Activated naive CD4-positive, alpha-beta T cell treated with anti-CD3 and anti-CD28 coated beads for 36 hours (primary cell): ENCODE measurements at regions not wholly inside any gene's neighbourhood (a gene's known extent, or its start where the extent isn't known, plus 50 kb on each side); places are given as distances from the start of the nearest gene placed in this dataset.

Experiments used
- CTCF ChIA-PET: fragments of 350-600 bp; sonication (Branson Sonifier 250); formaldehyde crosslinking; loops from one replicate; lab custom pipeline; 2021; ENCODE audit warnings: antibody characterized with exemption; lab: Charles Lee
- DNase-seq: peaks from one replicate; pipeline ENCODE4 v3.0.0-alpha.2; 2020
- H3K27ac Mint-ChIP-seq: one replicate; pipeline ENCODE4 v1.8.0; 2021; ENCODE audit warnings: mild to moderate bottlenecking, mixed read lengths
- H3K27me3 Mint-ChIP-seq: one replicate; pipeline ENCODE4 v1.8.0; 2021; ENCODE audit warnings: low read depth, mixed read lengths
- H3K36me3 Mint-ChIP-seq: one replicate; pipeline ENCODE4 v1.8.0; 2021; ENCODE audit warnings: low read depth, mixed read lengths
- H3K4me1 Mint-ChIP-seq: one replicate; pipeline ENCODE4 v1.8.0; 2021; ENCODE audit warnings: low read depth, mixed read lengths
- H3K4me3 Mint-ChIP-seq: one replicate; pipeline ENCODE4 v1.8.0; 2021; ENCODE audit warnings: mild to moderate bottlenecking, moderate library complexity, mixed read lengths
- H3K9me3 Mint-ChIP-seq: one replicate; pipeline ENCODE4 v1.8.0; 2021; ENCODE audit warnings: mixed read lengths
- intact Hi-C: fragments of 100-400 bp; cut with micrococcal nuclease; formaldehyde crosslinking; loops from one replicate; pipeline ENCODE4 v1.15.1; 2023

DNA sequence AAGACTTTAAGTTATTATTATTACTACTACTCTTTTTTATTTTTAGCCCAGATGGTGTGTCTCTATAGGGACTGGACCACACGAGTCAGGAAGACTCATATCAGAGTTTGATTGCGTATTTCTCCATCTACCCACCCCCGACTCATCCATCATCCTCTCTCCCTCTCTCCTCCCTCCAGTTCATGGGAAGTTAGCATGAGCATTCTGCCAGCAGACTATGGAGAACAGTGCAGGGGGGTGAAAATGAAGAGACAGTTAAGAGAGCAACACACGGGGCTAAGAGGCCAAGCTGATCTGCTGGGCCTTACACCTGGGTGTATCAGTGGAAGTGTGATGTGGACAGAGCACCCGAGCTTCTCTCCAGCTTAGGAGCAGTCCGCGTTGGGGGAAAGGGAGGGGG lies 95.0 kb downstream of the UQCRFS1 start:
- H3K36me3 Mint-ChIP-seq, result no peaks in the 10 kb centered on the region
- CTCF ChIA-PET, result no interaction called here
- H3K4me3 Mint-ChIP-seq, result no peak overlapping the region
- no peak overlapping the region for H3K27ac Mint-ChIP-seq
- H3K9me3 Mint-ChIP-seq, result peaks cover 2% of the 10 kb centered on the region
- peaks cover 2% of the 10 kb centered on the region for H3K27me3 Mint-ChIP-seq
- no peak for DNase-seq
- H3K4me1 Mint-ChIP-seq, result no peaks in the 10 kb centered on the region
- intact Hi-C loops, result no loop called here

GRCh38 chr19:29115181-29115580 lies 97.8 kb downstream of the UQCRFS1 start:
- H3K27ac Mint-ChIP-seq, result no peak overlapping the region
- no peak overlapping the region for H3K4me3 Mint-ChIP-seq

GRCh38 chr19:29113838-29114237 lies 99.1 kb downstream of the UQCRFS1 start:
- H3K36me3 Mint-ChIP-seq, result no peaks in the 10 kb centered on the region
- H3K27me3 Mint-ChIP-seq, result peaks cover 4% of the 10 kb centered on the region
- H3K27ac Mint-ChIP-seq, result no peak overlapping the region
- H3K4me1 Mint-ChIP-seq, result no peaks in the 10 kb centered on the region
- H3K4me3 Mint-ChIP-seq, result no peak overlapping the region
- CTCF ChIA-PET, result no interaction called here
- no peak for DNase-seq
- no peaks in the 10 kb centered on the region for H3K9me3 Mint-ChIP-seq
- intact Hi-C loops, result no loop called here

More at GRCh38 chr19:29115181-29115580, 97.8 kb downstream of the UQCRFS1 start:
- H3K27me3 Mint-ChIP-seq, result peaks cover 4% of the 10 kb centered on the region
- H3K36me3 Mint-ChIP-seq, result no peaks in the 10 kb centered on the region
- CTCF ChIA-PET, result no interaction called here
- H3K9me3 Mint-ChIP-seq, result no peaks in the 10 kb centered on the region
- no peaks in the 10 kb centered on the region for H3K4me1 Mint-ChIP-seq
- intact Hi-C loops, result no loop called here
- DNase-seq, result no peak

DNA sequence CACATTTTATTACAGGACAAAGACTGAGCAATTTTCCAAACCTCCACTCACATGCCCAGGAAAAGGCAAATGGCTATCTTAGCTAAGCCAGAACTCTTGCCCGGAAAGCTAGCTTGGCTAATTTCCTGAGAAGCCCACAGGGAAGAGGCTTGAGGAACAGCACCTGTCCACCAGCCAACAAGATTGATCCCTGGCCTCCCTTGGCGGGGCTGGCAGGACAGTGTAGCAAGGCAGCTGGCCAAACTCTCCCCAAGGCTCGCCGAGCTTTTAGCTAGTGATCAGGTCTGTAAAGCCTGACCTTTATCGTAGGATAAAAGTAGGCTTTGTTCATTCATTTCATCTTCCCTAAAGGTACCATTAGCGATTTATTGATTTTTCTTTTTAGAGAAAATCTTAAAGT lies 101.4 kb downstream of the UQCRFS1 start:
- intact Hi-C loops, result no loop called here
- H3K27me3 Mint-ChIP-seq, result peaks cover 2% of the 10 kb centered on the region
- H3K27ac Mint-ChIP-seq, result no peak overlapping the region
- H3K4me1 Mint-ChIP-seq, result no peaks in the 10 kb centered on the region
- CTCF ChIA-PET, result no interaction called here
- H3K9me3 Mint-ChIP-seq, result no peaks in the 10 kb centered on the region
- H3K4me3 Mint-ChIP-seq, result no peak overlapping the region
- no peak for DNase-seq
- no peaks in the 10 kb centered on the region for H3K36me3 Mint-ChIP-seq

DNA sequence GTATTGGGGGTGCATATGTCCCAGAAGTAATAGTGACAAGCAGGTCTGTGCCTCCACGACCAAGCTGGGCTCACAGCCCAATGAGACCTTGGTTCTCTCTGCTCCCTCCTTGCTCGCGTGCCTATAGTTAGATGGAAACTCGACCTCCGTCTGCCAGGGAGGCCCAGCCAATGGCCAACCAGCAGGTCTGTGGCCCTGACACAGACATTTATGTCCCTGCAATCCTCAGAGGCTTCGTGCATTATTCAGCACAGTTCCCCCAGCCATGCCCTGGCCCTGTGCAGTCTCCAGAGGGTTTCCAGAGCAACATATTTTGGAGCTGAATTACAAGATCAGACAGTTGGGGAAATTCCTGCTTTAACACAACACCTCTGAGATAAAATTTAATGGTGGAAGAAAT lies 105.1 kb downstream of the UQCRFS1 start:
- CTCF ChIA-PET, result no interaction called here
- intact Hi-C loops, result no loop called here
- Mint-ChIP-seq H3K27ac (no peak overlapping the region), H3K27me3 (peaks cover 2% of the 10 kb centered on the region), H3K36me3 (no peaks in the 10 kb centered on the region), H3K4me3 (no peak overlapping the region), H3K4me1 (no peaks in the 10 kb centered on the region), H3K9me3 (peaks cover 2% of the 10 kb centered on the region)
- no peak for DNase-seq

GRCh38 chr19:29106346-29106885 lies 106.5 kb downstream of the UQCRFS1 start:
- Mint-ChIP-seq H3K27ac (no peak overlapping the region), H3K36me3 (no peaks in the 10 kb centered on the region), H3K9me3 (peaks cover 2% of the 10 kb centered on the region), H3K27me3 (no peaks in the 10 kb centered on the region), H3K4me1 (no peaks in the 10 kb centered on the region), H3K4me3 (no peak overlapping the region)
- CTCF ChIA-PET, result no interaction called here
- DNase-seq, result no peak
- intact Hi-C loops, result no loop called here

GRCh38 chr19:29105629-29106292 lies 107.2 kb downstream of the UQCRFS1 start:
- intact Hi-C loops, result no loop called here
- CTCF ChIA-PET, result no interaction called here
- Mint-ChIP-seq H3K9me3 (peaks cover 2% of the 10 kb centered on the region), H3K4me3 (no peak overlapping the region), H3K4me1 (no peaks in the 10 kb centered on the region), H3K36me3 (no peaks in the 10 kb centered on the region), H3K27ac (no peak overlapping the region), H3K27me3 (no peaks in the 10 kb centered on the region)
- no peak for DNase-seq

DNA sequence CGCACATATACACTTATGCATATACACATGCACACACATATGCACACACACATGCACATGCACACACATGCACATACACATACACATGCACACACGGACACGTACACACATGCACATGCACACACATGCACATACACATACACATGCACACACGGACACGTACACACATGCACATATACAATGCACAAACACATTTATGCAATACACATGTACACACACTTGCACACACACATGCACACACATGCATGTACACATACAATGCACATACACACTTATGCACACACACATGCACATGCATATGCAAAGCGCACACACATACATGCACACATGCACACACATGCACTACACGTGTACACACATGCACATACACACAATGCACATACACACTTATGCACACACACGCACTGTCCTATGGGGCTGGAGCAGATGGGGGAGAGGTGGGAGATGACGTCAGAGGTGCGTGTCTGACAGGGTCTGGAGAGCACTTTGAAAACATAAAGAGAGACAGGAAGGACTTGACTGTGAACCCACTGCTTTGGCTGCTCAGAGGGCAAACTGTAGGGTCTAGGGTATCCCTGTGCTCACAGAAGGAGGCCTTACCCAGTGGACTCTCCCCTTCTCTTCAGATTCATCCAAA lies 108.2 kb downstream of the UQCRFS1 start:
- H3K4me1 Mint-ChIP-seq, result no peaks in the 10 kb centered on the region
- H3K27me3 Mint-ChIP-seq, result peaks cover 3% of the 10 kb centered on the region
- no peak overlapping the region for H3K27ac Mint-ChIP-seq
- CTCF ChIA-PET, result interaction anchor here (0.7 kb wide), 1 partner anchor 863 kb away, joined by 3 read pairs; no protein-coding TSS in a partner anchor
- H3K9me3 Mint-ChIP-seq, result peaks cover 4% of the 10 kb centered on the region
- DNase-seq, result no peak
- intact Hi-C loops, result no loop called here
- H3K36me3 Mint-ChIP-seq, result no peaks in the 10 kb centered on the region
- no peak overlapping the region for H3K4me3 Mint-ChIP-seq

GRCh38 chr19:29098863-29099481 lies 114.0 kb downstream of the UQCRFS1 start:
- H3K27ac Mint-ChIP-seq, result no peak overlapping the region
- intact Hi-C loops, result no loop called here

DNA sequence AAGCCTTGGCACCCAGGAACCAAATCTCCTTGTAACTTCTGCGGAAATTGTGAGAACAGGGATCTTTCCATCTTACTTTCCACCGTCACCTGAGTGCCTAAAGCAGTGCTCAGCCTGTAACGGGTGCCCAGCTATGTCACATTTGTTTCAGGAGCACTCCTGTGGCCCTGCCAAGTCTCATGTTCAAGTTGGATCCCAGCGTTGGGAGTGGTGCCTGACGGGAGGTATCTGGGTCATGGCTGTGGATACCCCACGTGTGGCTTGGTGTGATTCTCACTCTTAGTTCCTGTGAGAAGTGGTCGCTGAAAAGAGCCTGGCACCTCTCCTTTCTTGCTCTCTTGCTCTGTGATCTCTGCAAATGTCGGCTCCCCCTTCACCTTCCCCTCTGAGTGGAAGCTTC lies 114.9 kb downstream of the UQCRFS1 start:
- intact Hi-C loops, result no loop called here
- Mint-ChIP-seq H3K36me3 (no peaks in the 10 kb centered on the region), H3K9me3 (peaks cover 2% of the 10 kb centered on the region), H3K27ac (no peak overlapping the region), H3K4me1 (no peaks in the 10 kb centered on the region), H3K27me3 (peaks cover 4% of the 10 kb centered on the region), H3K4me3 (no peak overlapping the region)
- CTCF ChIA-PET, result no interaction called here
- DNase-seq, result no peak

More at GRCh38 chr19:29098863-29099481, 114.0 kb downstream of the UQCRFS1 start:
- CTCF ChIA-PET, result no interaction called here
- Mint-ChIP-seq H3K9me3 (peaks cover 2% of the 10 kb centered on the region), H3K27me3 (peaks cover 4% of the 10 kb centered on the region), H3K4me3 (no peak overlapping the region), H3K4me1 (no peaks in the 10 kb centered on the region), H3K36me3 (no peaks in the 10 kb centered on the region)
- no peak for DNase-seq

DNA sequence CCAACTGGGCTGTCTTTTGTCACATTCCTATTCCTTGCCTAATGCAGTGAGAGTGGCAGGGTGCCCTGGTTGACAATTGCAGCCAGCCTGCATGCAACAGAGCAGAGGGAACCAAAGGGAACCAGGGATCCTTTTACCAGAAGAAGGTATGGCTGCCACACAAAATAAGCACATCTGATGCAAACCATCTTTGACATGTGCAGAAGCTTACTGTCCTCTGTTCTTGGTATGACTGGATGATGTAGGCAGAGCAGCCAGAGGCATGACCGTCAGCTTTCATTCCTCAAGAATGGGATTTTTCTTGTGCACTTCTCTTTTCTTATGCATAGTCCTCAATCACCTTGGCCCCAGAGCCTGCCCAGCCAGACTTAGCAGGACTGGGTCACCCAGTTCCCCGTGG lies 116.1 kb downstream of the UQCRFS1 start:
- peaks cover 4% of the 10 kb centered on the region for H3K27me3 Mint-ChIP-seq
- no peak for DNase-seq
- H3K36me3 Mint-ChIP-seq, result no peaks in the 10 kb centered on the region
- intact Hi-C loops, result no loop called here
- H3K4me1 Mint-ChIP-seq, result no peaks in the 10 kb centered on the region
- H3K27ac Mint-ChIP-seq, result no peak overlapping the region
- CTCF ChIA-PET, result no interaction called here
- H3K4me3 Mint-ChIP-seq, result no peak overlapping the region
- H3K9me3 Mint-ChIP-seq, result peaks cover 2% of the 10 kb centered on the region

GRCh38 chr19:29093553-29093908 lies 119.4 kb downstream of the UQCRFS1 start:
- intact Hi-C loops, result no loop called here
- H3K36me3 Mint-ChIP-seq, result no peaks in the 10 kb centered on the region
- H3K4me1 Mint-ChIP-seq, result no peaks in the 10 kb centered on the region
- H3K27ac Mint-ChIP-seq, result no peak overlapping the region
- H3K4me3 Mint-ChIP-seq, result no peak overlapping the region
- DNase-seq, result no peak
- CTCF ChIA-PET, result interaction anchor here (0.6 kb wide), 1 partner anchor 384 kb away, joined by 3 read pairs; no protein-coding TSS in a partner anchor
- peaks cover 2% of the 10 kb centered on the region for H3K27me3 Mint-ChIP-seq
- H3K9me3 Mint-ChIP-seq, result no peaks in the 10 kb centered on the region
